ACHN (cell line): ENCODE measurements at regions not wholly inside any gene's neighbourhood (a gene's known extent, or its start where the extent isn't known, plus 50 kb on each side); places are given as distances from the start of the nearest gene placed in this dataset.

ENCODE experiments used
- DNase-seq: peaks from one replicate; pipeline ENCODE4 v3.0.0-alpha.2; 2015
- in situ Hi-C: cut with HindIII; loops from 2 replicates; pipeline ENCODE4 v1.10.0; 2017; ENCODE audit warnings: low sequenced_read_pairs, low pct_ligation_motif_present, low pct_unique_long_range_greater_than_20kb

GRCh38 chr4:11152684-11153083 is 276.0 kb downstream of the HS3ST1 start:
- no peak for DNase-seq
- in situ Hi-C loops: no loop called here

GRCh38 chr4:11151500-11151899 is 277.2 kb downstream of the HS3ST1 start:
- no peak for DNase-seq
- in situ Hi-C loops: no loop called here

GRCh38 chr4:11149612-11150259 is 279.0 kb downstream of the HS3ST1 start:
- in situ Hi-C loops: no loop called here
- DNase-seq: no peak

- no peak for DNase-seq
- in situ Hi-C loops: no loop called here
These were observed 288.8 kb downstream of the HS3ST1 start for GRCh38 chr4:11139871-11140270.

- in situ Hi-C loops: no loop called here
These were observed 289.7 kb downstream of the HS3ST1 start for GRCh38 chr4:11138964-11139363.

GRCh38 chr4:11134705-11135104 is 294.0 kb downstream of the HS3ST1 start:
- in situ Hi-C loops: no loop called here
- DNase-seq: no peak

More at GRCh38 chr4:11138964-11139363, 289.7 kb downstream of the HS3ST1 start:
- no peak for DNase-seq

GRCh38 chr4:11133868-11134267 is 294.8 kb downstream of the HS3ST1 start:
- in situ Hi-C loops: no loop called here

GRCh38 chr4:11132478-11132877 is 296.2 kb downstream of the HS3ST1 start:
- in situ Hi-C loops: no loop called here
- DNase-seq: no peak

More at GRCh38 chr4:11133868-11134267, 294.8 kb downstream of the HS3ST1 start:
- no peak for DNase-seq

GRCh38 chr4:11131491-11131890 is 297.2 kb downstream of the HS3ST1 start:
- no peak for DNase-seq
- in situ Hi-C loops: no loop called here

GRCh38 chr4:11130195-11130970 is 298.3 kb downstream of the HS3ST1 start:
- in situ Hi-C loops: no loop called here
- no peak for DNase-seq

GRCh38 chr4:11120435-11120834 is 308.3 kb downstream of the HS3ST1 start:
- in situ Hi-C loops: no loop called here
- no peak for DNase-seq

- in situ Hi-C loops: no loop called here
- no peak for DNase-seq
These were observed 309.2 kb downstream of the HS3ST1 start for GRCh38 chr4:11119474-11119873.

- in situ Hi-C loops: no loop called here
- no peak for DNase-seq
These were observed 310.2 kb downstream of the HS3ST1 start for GRCh38 chr4:11118513-11118912.

GRCh38 chr4:11116940-11117339 is 311.8 kb downstream of the HS3ST1 start:
- DNase-seq: no peak
- in situ Hi-C loops: no loop called here

GRCh38 chr4:11111876-11112275 is 316.8 kb downstream of the HS3ST1 start:
- in situ Hi-C loops: no loop called here
- no peak for DNase-seq

- no peak for DNase-seq
- in situ Hi-C loops: no loop called here
These were observed 317.3 kb downstream of the HS3ST1 start for GRCh38 chr4:11111370-11111769.

- no peak for DNase-seq
- in situ Hi-C loops: no loop called here
These were observed 321.9 kb downstream of the HS3ST1 start for GRCh38 chr4:11106759-11107158.

GRCh38 chr4:11106190-11106589 is 322.5 kb downstream of the HS3ST1 start:
- DNase-seq: no peak
- in situ Hi-C loops: no loop called here

- no peak for DNase-seq
- in situ Hi-C loops: no loop called here
These were observed 323.0 kb downstream of the HS3ST1 start for GRCh38 chr4:11105715-11106114.

- in situ Hi-C loops: no loop called here
- no peak for DNase-seq
These were observed 330.2 kb downstream of the HS3ST1 start for GRCh38 chr4:11098461-11098860.
